Activated naive CD4-positive, alpha-beta T cell treated with anti-CD3 and anti-CD28 coated beads, Interleukin-2, amount 50 U/mL, for 24 hours (primary cell): ENCODE measurements at regions not wholly inside any gene's neighbourhood (a gene's known extent, or its start where the extent isn't known, plus 50 kb on each side); places are given as distances from the start of the nearest gene placed in this dataset.
"Not testable (repeated sequence)": the region's sequence is repeated elsewhere in the genome, so short reads cannot be mapped to it uniquely, and the experiment has no call there.

Source experiments
- H3K27ac Mint-ChIP-seq: one replicate; pipeline ENCODE4 v1.8.0; 2021; ENCODE audit warnings: mild to moderate bottlenecking, mixed read lengths
- H3K27me3 Mint-ChIP-seq: one replicate; pipeline ENCODE4 v1.8.0; 2021; ENCODE audit warnings: mixed read lengths
- H3K36me3 Mint-ChIP-seq: one replicate; pipeline ENCODE4 v1.8.0; 2021; ENCODE audit warnings: mixed read lengths
- H3K4me1 Mint-ChIP-seq: one replicate; pipeline ENCODE4 v1.8.0; 2021; ENCODE audit warnings: mixed read lengths
- H3K4me3 Mint-ChIP-seq: one replicate; pipeline ENCODE4 v1.8.0; 2021; ENCODE audit warnings: mild to moderate bottlenecking, mixed read lengths
- H3K9me3 Mint-ChIP-seq: one replicate; pipeline ENCODE4 v1.8.0; 2021; ENCODE audit warnings: mixed read lengths

DNA sequence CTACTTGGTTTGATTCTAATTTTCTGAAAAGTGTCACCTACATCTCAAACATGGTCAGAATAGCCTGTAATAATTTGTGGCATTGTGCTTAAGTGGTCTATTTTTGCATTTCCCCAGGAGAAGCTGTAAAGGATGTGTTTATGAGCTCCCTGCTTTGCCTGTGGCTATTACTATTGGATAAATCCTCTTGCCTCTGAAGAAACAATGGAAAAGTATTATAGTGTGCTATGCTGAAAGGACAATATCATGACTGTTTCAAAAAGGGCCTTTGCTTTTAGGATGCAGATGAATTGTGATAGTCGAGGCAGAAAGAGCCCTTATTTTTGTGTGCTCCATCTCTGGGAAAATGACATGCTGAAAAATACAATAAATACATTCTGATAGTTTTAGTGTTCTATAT, 94.1 kb upstream of the ARMC3 start:
- Mint-ChIP-seq H3K27me3 (no peaks in the 10 kb centered on the region), H3K4me1 (peaks cover 7% of the 10 kb centered on the region), H3K36me3 (no peaks in the 10 kb centered on the region)

DNA sequence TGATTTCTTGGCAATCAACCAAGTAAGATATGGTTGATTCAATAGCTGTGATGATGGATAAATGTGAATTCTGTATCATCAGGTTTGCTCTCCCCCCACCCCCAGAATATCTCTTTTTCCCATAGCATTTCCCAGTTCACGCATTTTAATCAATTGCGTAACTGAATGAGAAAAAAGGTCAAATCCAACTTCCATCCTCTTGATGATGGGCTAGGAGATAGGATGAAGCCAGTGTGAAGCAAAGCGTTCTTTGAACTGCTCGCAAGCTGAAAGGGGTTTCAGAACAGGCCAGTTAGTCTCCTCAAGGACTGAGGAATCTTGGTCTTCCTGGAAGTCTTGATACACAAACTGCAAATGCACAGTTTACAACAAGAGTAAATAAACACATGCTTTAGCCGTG, 94.5 kb upstream of the ARMC3 start:
- Mint-ChIP-seq H3K27me3 (no peaks in the 10 kb centered on the region), H3K36me3 (no peaks in the 10 kb centered on the region), H3K4me1 (peaks cover 7% of the 10 kb centered on the region), H3K27ac (no peak overlapping the region), H3K9me3 (no peaks in the 10 kb centered on the region), H3K4me3 (no peak overlapping the region)

More for the DNA sequence above, 94.1 kb upstream of the ARMC3 start:
- no peaks in the 10 kb centered on the region for H3K9me3 Mint-ChIP-seq
- no peak overlapping the region for H3K27ac Mint-ChIP-seq
- no peak overlapping the region for H3K4me3 Mint-ChIP-seq

- Mint-ChIP-seq H3K4me3 (no peak overlapping the region), H3K9me3 (no peaks in the 10 kb centered on the region), H3K27me3 (no peaks in the 10 kb centered on the region), H3K27ac (no peak overlapping the region), H3K36me3 (no peaks in the 10 kb centered on the region), H3K4me1 (peaks cover 5% of the 10 kb centered on the region)
Observed at GRCh38 chr10:22832851-22833250, 95.0 kb upstream of the ARMC3 start.

DNA sequence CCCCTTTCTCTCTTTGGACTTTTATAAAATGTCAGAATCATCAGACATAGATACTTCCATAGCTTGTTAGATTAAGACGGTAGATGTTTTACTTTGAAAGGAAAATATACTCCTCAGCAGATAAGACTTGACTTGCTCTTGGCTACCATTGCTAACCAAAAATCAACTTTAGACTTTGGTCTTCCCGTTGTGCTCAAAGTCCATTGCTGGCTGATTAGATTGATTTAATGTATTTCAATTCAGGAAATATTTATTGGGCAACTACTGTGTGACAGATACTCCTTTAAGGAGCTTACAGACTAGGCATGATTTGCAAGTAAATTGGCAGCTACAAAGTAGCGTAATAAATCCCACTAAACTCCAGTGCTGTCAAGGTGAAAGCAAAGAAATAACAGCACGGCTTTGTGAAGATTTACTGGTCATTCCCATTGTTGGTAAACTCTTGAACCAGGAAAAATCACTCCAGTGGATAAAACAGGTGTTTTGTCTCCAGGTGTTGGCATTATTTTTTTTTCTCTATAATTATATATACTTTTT, 95.7 kb upstream of the ARMC3 start:
- H3K27ac Mint-ChIP-seq = no peak overlapping the region
- no peaks in the 10 kb centered on the region for H3K9me3 Mint-ChIP-seq
- H3K36me3 Mint-ChIP-seq = no peaks in the 10 kb centered on the region
- H3K4me1 Mint-ChIP-seq = no peaks in the 10 kb centered on the region
- no peaks in the 10 kb centered on the region for H3K27me3 Mint-ChIP-seq
- no peak overlapping the region for H3K4me3 Mint-ChIP-seq

DNA sequence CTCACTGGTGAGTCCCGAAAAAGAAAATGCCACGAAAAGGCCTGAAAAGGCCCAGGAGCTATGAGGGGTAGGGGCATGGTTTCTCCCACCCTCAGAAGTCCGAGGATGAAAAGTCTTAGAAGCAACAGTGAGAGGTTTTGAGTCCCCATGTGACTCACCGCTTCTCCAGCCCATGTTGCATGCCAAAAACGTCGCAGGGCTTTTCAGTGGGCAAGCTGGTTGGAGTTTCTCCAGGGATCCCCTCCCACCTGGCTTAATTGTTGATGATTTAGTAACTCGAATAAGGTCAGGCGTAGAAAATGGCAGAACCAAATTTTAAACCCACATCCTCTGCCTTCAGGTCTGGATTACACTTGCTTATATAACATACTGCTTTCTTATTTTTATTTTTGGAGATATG, 96.3 kb upstream of the ARMC3 start:
- no peaks in the 10 kb centered on the region for H3K36me3 Mint-ChIP-seq

DNA sequence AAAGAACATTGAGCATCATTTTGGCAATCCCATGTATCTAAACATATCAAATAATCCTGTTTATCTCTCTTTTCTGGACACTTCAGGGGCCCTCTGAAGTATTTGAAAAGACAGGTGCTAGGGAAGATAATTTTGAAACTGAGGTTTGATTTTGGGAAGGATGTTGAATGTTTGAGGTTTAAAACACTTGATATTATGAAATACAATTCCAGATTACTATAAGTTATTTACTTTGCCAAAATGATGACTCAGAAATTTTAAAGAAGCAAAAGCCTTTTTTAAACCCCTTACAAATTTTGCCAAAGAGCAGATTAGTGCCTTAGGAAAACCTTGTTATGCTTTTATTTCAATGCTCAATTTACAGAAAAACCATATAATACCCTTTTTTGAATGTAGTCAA, 99.1 kb upstream of the ARMC3 start:
- H3K36me3 Mint-ChIP-seq, H3K27me3 Mint-ChIP-seq, H3K4me3 Mint-ChIP-seq, H3K27ac Mint-ChIP-seq, H3K9me3 Mint-ChIP-seq, H3K4me1 Mint-ChIP-seq: not testable (repeated sequence)

More for the DNA sequence above, 96.3 kb upstream of the ARMC3 start:
- no peaks in the 10 kb centered on the region for H3K4me1 Mint-ChIP-seq
- H3K9me3 Mint-ChIP-seq = no peaks in the 10 kb centered on the region
- no peak overlapping the region for H3K4me3 Mint-ChIP-seq
- H3K27me3 Mint-ChIP-seq = no peaks in the 10 kb centered on the region
- H3K27ac Mint-ChIP-seq = no peak overlapping the region

- Mint-ChIP-seq H3K27me3 (no peaks in the 10 kb centered on the region), H3K36me3 (no peaks in the 10 kb centered on the region), H3K27ac (no peak overlapping the region), H3K9me3 (no peaks in the 10 kb centered on the region), H3K4me1 (no peaks in the 10 kb centered on the region), H3K4me3 (no peak overlapping the region)
Observed at GRCh38 chr10:22825841-22826240, 102.0 kb upstream of the ARMC3 start.

GRCh38 chr10:22824984-22825383, 102.9 kb upstream of the ARMC3 start:
- Mint-ChIP-seq H3K27me3 (no peaks in the 10 kb centered on the region), H3K36me3 (no peaks in the 10 kb centered on the region), H3K4me3 (no peak overlapping the region), H3K9me3 (no peaks in the 10 kb centered on the region), H3K4me1 (no peaks in the 10 kb centered on the region), H3K27ac (no peak overlapping the region)

DNA sequence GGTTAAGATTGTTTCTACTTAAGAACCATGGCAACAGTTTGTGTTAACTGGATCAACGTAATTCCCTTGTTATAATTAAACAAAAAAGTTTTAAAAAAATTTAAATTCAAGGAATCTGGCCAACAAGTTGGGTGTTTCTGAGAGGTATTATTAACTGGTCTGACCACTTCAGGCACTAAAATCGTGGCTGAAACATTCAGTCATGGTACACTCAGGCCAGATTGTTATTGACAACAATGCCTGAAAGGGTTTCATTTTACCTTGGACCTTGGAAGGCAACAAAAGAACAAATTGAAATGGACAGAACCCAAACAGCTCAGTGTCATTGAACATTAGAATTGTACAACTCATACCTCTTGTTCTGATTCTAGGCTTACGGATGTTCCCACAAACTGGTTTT, 103.3 kb upstream of the ARMC3 start:
- no peaks in the 10 kb centered on the region for H3K4me1 Mint-ChIP-seq
- H3K27me3 Mint-ChIP-seq = no peaks in the 10 kb centered on the region
- no peak overlapping the region for H3K27ac Mint-ChIP-seq
- H3K4me3 Mint-ChIP-seq = no peak overlapping the region
- H3K36me3 Mint-ChIP-seq = no peaks in the 10 kb centered on the region
- no peaks in the 10 kb centered on the region for H3K9me3 Mint-ChIP-seq

DNA sequence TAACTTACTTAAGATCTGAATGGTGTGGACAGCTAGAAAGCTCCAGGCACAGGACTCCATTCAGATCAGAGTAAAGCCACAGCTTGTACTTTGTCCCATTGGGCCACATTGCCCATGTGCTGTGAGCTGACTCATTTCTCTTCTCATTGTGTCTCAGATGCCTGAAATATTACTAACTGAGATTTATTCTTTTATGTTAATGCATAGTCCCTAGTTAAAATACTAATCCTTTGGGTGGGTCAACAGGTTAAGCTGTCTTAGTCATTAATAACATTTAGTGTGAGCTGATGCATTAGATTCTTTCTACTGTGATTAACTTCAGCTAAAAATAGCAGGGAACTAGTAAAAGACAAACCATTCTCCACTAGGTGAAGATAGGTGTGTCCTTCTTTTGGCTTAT, 104.7 kb upstream of the ARMC3 start:
- H3K27ac Mint-ChIP-seq = no peak overlapping the region
- no peaks in the 10 kb centered on the region for H3K4me1 Mint-ChIP-seq
- H3K4me3 Mint-ChIP-seq = no peak overlapping the region
- H3K36me3 Mint-ChIP-seq = no peaks in the 10 kb centered on the region
- no peaks in the 10 kb centered on the region for H3K27me3 Mint-ChIP-seq
- no peaks in the 10 kb centered on the region for H3K9me3 Mint-ChIP-seq

DNA sequence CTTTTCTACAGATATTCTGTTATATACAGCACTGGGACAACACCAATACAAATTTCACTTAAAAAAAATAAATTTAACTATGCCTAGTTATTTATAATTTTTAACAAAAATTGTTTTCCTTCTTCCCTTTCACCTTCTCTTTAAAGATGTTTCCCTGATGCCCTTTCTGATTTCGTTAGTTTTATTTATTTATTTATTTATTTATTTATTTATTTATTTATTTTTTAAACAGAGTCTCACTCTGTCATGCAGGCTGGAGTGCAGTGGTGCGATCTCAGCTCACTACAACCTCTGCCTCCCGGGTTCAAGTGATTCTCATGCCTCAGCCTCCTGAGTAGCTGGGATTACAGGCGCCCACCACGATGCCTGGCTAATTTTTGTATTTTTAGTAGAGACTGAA, 105.9 kb upstream of the ARMC3 start:
- not testable (repeated sequence) for H3K9me3 Mint-ChIP-seq, H3K4me3 Mint-ChIP-seq, H3K4me1 Mint-ChIP-seq, H3K36me3 Mint-ChIP-seq, H3K27ac Mint-ChIP-seq, H3K27me3 Mint-ChIP-seq

DNA sequence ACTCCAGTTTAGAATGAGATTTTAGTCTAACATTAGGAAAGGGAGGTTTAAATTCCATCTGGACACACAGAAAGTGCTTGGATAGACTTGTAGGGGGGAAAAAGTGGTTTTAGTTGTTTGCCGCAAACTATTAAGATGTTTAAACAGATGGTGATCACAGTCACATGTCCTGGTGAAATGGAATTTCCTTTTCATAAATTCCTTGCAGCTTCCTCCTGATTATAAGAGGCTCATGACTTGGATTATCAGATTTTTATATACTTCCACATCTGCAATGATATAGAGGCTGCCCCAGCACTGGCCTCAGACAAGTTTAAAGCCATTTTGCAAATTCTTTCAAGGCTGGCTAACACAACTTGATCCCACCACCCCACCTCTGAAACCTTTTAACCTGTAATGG, 106.4 kb upstream of the ARMC3 start:
- Mint-ChIP-seq H3K4me1 (peaks cover 5% of the 10 kb centered on the region), H3K27ac (no peak overlapping the region), H3K27me3 (no peaks in the 10 kb centered on the region), H3K36me3 (no peaks in the 10 kb centered on the region), H3K4me3 (no peak overlapping the region), H3K9me3 (no peaks in the 10 kb centered on the region)

GRCh38 chr10:22816298-22816653, 101.9 kb upstream of the PIP4K2A start:
- no peak overlapping the region for H3K27ac Mint-ChIP-seq
- H3K9me3 Mint-ChIP-seq = no peaks in the 10 kb centered on the region
- no peak overlapping the region for H3K4me3 Mint-ChIP-seq
- peaks cover 16% of the 10 kb centered on the region for H3K4me1 Mint-ChIP-seq
- no peaks in the 10 kb centered on the region for H3K36me3 Mint-ChIP-seq
- H3K27me3 Mint-ChIP-seq = no peaks in the 10 kb centered on the region

- Mint-ChIP-seq H3K27me3 (no peaks in the 10 kb centered on the region), H3K4me1 (peaks cover 8% of the 10 kb centered on the region), H3K27ac (no peak overlapping the region), H3K9me3 (no peaks in the 10 kb centered on the region), H3K36me3 (no peaks in the 10 kb centered on the region), H3K4me3 (no peak overlapping the region)
Observed at GRCh38 chr10:22810643-22811465, 96.5 kb upstream of the PIP4K2A start.

DNA sequence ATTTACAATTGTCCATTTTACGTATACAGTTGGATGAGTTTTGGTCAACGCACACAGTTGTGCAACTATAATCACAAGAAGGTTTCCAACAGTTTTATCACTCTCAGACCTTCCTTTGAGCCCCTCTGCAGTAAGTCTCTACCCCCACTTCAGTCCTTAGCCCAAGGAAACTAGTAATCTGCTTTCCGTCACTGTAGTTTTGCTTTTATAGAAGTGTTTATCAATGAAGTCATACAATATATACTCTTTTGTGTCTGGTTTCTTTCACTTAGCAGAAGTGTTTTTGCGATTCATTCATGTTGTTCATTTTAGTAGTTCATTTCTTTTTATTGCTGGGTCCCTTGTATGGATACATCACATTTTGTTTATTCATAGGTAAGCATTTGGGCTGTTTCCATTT, 92.9 kb upstream of the PIP4K2A start:
- Mint-ChIP-seq H3K27ac (no peak overlapping the region), H3K4me3 (no peak overlapping the region), H3K36me3 (no peaks in the 10 kb centered on the region), H3K4me1 (peaks cover 3% of the 10 kb centered on the region), H3K27me3 (no peaks in the 10 kb centered on the region), H3K9me3 (no peaks in the 10 kb centered on the region)

GRCh38 chr10:22805304-22805703, 90.9 kb upstream of the PIP4K2A start:
- H3K9me3 Mint-ChIP-seq = no peaks in the 10 kb centered on the region
- peaks cover 3% of the 10 kb centered on the region for H3K4me1 Mint-ChIP-seq
- no peak overlapping the region for H3K4me3 Mint-ChIP-seq

More at GRCh38 chr10:22805304-22805703, 90.9 kb upstream of the PIP4K2A start:
- Mint-ChIP-seq H3K27ac (no peak overlapping the region), H3K27me3 (no peaks in the 10 kb centered on the region), H3K36me3 (no peaks in the 10 kb centered on the region)
